ENCODE measurements at regions not wholly inside any gene's neighbourhood (a gene's known extent, or its start where the extent isn't known, plus 50 kb on each side); places are given as distances from the start of the nearest gene placed in this dataset.

DNA sequence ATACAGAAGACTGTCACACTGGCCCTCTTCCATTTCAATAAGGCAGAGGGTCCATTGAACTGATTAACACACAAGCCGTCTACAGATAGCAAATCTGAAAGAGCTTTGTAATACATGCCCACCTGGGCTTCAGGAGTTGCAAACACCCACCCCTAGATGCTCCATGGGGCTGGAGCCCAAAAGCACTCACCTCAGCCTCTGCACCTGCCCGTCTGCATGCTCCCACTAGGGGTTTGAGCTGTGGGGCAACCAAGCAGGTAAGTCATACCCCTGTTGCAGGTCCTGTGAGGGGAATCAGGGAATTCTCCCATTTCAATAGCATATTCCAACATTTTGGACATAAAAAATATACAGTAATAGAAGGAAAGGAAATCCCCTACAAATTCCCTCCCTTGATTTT, 243.0 kb upstream of the KCNIP4 start:
- Histone ChIP-seq H3K36me3 (ENCODE audit: control insufficient read depth, insufficient read depth, low read length) (no peaks in the 10 kb centered on the region), H3K9me1 (ENCODE audit: control insufficient read depth, insufficient read depth, low read length) (no peaks in the 10 kb centered on the region), H3K79me2 (ENCODE audit: control insufficient read depth, insufficient read depth, low read length) (no peaks in the 10 kb centered on the region), H3K4me1 (replicated peaks in 1 of 2; ENCODE audit: control insufficient read depth in 2 of 2, insufficient read depth in 2 of 2, low read length in 2 of 2) (no peaks in the 10 kb centered on the region), H3K4me3 (no peak overlapping the region), H4K20me1 (replicated peaks; ENCODE audit: control insufficient read depth, insufficient read depth, low read length) (no peaks in the 10 kb centered on the region), H3K27ac (ENCODE audit: extremely low read depth, low read depth, low read length) (no peak overlapping the region), H3K4me2 (ENCODE audit: insufficient read depth, low read length) (no peak overlapping the region), H2AFZ (ENCODE audit: low read depth, low read length) (no peak overlapping the region), H3K27me3 (ENCODE audit: control insufficient read depth in 2 of 2, insufficient read depth in 2 of 2, low read length in 2 of 2) (no peaks in the 10 kb centered on the region), H3K9me3 (replicated peaks; ENCODE audit: control insufficient read depth, insufficient read depth, low read depth, low read length) (no peaks in the 10 kb centered on the region), H3K9ac (ENCODE audit: insufficient read depth in 1 of 2, low read depth in 2 of 2, low read length in 2 of 2) (no peak overlapping the region)
- intact Hi-C loops (cut with micrococcal nuclease): no loop called here
- DNase-seq (ENCODE audit: extremely low read depth in 1 of 4, low spot score in 3 of 4) (no peak), ATAC-seq (no peak), FAIRE-seq (no peak)
- CTCF ChIA-PET (ENCODE audit: low intra/inter-chr PET ratio): no interaction called here
- BruUV-seq (replicated peaks): no TSS peak
- WGBS (ENCODE audit: insufficient coverage, low coverage, missing lambda C conversion rate): 0% methylated on average over 2 of the region's 2 CpGs
- POLR2A ChIA-PET: no interaction called here
- in situ Hi-C loops (cut with MboI): no loop called here
- TF ChIP-seq MCM5 (IDR thresholded peaks at IDR 0.05; ENCODE audit: low read depth): no peak
- TF ChIP-seq, protein P1, sequence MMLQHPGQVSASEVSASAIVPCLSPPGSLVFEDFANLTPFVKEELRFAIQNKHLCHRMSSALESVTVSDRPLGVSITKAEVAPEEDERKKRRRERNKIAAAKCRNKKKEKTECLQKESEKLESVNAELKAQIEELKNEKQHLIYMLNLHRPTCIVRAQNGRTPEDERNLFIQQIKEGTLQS (IDR thresholded peaks at IDR 0.05): no peak
- TF ChIP-seq, protein P1 (CRISPR knock-in tag; conservative IDR thresholded peaks at IDR 0.05): no peak
- no peak for TF ChIP-seq CBX8 (IDR thresholded peaks at IDR 0.05; ENCODE audit: borderline replicate concordance, extremely low read depth, low read depth, low read length, poor library complexity, severe bottlenecking)
- TF ChIP-seq ZNF12 (CRISPR knock-in tag; IDR thresholded peaks at IDR 0.05): no peak
- TF ChIP-seq, protein P2, sequence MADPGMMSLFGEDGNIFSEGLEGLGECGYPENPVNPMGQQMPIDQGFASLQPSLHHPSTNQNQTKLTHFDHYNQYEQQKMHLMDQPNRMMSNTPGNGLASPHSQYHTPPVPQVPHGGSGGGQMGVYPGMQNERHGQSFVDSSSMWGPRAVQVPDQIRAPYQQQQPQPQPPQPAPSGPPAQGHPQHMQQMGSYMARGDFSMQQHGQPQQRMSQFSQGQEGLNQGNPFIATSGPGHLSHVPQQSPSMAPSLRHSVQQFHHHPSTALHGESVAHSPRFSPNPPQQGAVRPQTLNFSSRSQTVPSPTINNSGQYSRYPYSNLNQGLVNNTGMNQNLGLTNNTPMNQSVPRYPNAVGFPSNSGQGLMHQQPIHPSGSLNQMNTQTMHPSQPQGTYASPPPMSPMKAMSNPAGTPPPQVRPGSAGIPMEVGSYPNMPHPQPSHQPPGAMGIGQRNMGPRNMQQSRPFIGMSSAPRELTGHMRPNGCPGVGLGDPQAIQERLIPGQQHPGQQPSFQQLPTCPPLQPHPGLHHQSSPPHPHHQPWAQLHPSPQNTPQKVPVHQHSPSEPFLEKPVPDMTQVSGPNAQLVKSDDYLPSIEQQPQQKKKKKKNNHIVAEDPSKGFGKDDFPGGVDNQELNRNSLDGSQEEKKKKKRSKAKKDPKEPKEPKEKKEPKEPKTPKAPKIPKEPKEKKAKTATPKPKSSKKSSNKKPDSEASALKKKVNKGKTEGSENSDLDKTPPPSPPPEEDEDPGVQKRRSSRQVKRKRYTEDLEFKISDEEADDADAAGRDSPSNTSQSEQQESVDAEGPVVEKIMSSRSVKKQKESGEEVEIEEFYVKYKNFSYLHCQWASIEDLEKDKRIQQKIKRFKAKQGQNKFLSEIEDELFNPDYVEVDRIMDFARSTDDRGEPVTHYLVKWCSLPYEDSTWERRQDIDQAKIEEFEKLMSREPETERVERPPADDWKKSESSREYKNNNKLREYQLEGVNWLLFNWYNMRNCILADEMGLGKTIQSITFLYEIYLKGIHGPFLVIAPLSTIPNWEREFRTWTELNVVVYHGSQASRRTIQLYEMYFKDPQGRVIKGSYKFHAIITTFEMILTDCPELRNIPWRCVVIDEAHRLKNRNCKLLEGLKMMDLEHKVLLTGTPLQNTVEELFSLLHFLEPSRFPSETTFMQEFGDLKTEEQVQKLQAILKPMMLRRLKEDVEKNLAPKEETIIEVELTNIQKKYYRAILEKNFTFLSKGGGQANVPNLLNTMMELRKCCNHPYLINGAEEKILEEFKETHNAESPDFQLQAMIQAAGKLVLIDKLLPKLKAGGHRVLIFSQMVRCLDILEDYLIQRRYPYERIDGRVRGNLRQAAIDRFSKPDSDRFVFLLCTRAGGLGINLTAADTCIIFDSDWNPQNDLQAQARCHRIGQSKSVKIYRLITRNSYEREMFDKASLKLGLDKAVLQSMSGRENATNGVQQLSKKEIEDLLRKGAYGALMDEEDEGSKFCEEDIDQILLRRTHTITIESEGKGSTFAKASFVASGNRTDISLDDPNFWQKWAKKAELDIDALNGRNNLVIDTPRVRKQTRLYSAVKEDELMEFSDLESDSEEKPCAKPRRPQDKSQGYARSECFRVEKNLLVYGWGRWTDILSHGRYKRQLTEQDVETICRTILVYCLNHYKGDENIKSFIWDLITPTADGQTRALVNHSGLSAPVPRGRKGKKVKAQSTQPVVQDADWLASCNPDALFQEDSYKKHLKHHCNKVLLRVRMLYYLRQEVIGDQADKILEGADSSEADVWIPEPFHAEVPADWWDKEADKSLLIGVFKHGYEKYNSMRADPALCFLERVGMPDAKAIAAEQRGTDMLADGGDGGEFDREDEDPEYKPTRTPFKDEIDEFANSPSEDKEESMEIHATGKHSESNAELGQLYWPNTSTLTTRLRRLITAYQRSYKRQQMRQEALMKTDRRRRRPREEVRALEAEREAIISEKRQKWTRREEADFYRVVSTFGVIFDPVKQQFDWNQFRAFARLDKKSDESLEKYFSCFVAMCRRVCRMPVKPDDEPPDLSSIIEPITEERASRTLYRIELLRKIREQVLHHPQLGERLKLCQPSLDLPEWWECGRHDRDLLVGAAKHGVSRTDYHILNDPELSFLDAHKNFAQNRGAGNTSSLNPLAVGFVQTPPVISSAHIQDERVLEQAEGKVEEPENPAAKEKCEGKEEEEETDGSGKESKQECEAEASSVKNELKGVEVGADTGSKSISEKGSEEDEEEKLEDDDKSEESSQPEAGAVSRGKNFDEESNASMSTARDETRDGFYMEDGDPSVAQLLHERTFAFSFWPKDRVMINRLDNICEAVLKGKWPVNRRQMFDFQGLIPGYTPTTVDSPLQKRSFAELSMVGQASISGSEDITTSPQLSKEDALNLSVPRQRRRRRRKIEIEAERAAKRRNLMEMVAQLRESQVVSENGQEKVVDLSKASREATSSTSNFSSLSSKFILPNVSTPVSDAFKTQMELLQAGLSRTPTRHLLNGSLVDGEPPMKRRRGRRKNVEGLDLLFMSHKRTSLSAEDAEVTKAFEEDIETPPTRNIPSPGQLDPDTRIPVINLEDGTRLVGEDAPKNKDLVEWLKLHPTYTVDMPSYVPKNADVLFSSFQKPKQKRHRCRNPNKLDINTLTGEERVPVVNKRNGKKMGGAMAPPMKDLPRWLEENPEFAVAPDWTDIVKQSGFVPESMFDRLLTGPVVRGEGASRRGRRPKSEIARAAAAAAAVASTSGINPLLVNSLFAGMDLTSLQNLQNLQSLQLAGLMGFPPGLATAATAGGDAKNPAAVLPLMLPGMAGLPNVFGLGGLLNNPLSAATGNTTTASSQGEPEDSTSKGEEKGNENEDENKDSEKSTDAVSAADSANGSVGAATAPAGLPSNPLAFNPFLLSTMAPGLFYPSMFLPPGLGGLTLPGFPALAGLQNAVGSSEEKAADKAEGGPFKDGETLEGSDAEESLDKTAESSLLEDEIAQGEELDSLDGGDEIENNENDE (IDR thresholded peaks at IDR 0.05; ENCODE audit: low read depth, low read length): no peak
- TF ChIP-seq, protein P3, sequence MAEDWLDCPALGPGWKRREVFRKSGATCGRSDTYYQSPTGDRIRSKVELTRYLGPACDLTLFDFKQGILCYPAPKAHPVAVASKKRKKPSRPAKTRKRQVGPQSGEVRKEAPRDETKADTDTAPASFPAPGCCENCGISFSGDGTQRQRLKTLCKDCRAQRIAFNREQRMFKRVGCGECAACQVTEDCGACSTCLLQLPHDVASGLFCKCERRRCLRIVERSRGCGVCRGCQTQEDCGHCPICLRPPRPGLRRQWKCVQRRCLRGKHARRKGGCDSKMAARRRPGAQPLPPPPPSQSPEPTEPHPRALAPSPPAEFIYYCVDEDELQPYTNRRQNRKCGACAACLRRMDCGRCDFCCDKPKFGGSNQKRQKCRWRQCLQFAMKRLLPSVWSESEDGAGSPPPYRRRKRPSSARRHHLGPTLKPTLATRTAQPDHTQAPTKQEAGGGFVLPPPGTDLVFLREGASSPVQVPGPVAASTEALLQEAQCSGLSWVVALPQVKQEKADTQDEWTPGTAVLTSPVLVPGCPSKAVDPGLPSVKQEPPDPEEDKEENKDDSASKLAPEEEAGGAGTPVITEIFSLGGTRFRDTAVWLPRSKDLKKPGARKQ (CRISPR knock-in tag; IDR thresholded peaks at IDR 0.05): no peak
- TF ChIP-seq ZC3H11A (IDR thresholded peaks at IDR 0.05; ENCODE audit: low read depth, low read length): no peak
- TF ChIP-seq ZNF3 (CRISPR knock-in tag; IDR thresholded peaks at IDR 0.05): no peak
- TF ChIP-seq FUS (optimal IDR thresholded peaks at IDR 0.05; ENCODE audit: low read depth, low read length): no peak

All from K562 (cell line).